Activated naive CD4-positive, alpha-beta T cell treated with anti-CD3 and anti-CD28 coated beads, Interleukin-2, amount 50 U/mL, for 16 hours (primary cell): ENCODE measurements at regions not wholly inside any gene's neighbourhood (a gene's known extent, or its start where the extent isn't known, plus 50 kb on each side); places are given as distances from the start of the nearest gene placed in this dataset.
"Not testable (repeated sequence)": the region's sequence is repeated elsewhere in the genome, so short reads cannot be mapped to it uniquely, and the experiment has no call there.

Experiments
- DNase-seq: peaks from one replicate; pipeline ENCODE4 v3.0.0-alpha.2; 2020

- DNase-seq, result no peak
These were observed 156.5 kb upstream of the MED14 start for GRCh38 chrX:40891798-40892197.

- no peak for DNase-seq
These were observed 158.0 kb upstream of the MED14 start for GRCh38 chrX:40893251-40893910.

DNA sequence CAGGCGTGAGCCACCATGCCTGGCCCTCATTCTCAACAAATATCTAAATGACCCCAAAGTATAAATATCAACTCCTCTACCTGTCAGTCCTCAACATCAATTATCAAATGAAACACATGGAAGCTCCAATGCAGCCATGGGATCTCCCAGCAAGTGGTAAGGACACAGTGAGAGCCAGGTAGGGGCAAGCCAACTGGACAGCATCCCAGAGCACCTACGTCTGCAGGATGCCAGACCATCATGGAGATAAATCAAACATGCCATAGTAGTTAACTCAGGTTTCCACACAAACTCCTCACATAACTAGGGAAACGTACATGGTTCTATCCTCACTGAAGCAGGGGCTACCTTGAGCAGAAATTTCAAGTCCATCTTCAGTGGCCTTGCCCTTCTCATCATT lies 159.9 kb upstream of the MED14 start:
- no peak for DNase-seq

DNA sequence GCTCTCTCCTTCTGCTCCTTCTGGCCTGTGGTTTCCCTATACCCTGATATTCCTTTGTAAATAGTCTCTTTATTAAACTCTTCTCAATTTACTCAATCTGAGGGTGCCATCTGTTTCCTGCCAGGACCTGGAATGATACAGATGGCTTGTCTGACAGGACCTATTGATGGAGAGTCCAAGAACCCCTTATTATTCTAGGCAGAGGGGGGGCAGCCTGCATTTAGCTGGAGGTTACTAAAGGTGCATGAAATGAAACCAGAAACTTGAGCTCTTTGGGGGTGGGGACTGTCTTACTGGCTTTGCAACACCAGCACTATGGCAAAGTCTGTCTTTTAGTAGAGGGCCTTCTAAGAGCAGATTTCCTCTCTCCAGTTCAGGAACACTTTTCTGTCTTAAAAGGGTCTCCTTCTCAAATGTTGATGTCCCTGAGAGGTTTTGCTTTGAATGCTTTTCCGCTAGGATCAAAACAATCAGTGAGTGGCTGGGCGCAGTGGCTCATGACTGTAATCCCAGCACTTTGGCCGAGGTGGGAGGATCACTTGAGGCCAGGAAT lies 162.5 kb upstream of the MED14 start:
- no peak for DNase-seq

GRCh38 chrX:40904739-40905138 lies 169.4 kb upstream of the MED14 start:
- not testable (repeated sequence) for DNase-seq

DNA sequence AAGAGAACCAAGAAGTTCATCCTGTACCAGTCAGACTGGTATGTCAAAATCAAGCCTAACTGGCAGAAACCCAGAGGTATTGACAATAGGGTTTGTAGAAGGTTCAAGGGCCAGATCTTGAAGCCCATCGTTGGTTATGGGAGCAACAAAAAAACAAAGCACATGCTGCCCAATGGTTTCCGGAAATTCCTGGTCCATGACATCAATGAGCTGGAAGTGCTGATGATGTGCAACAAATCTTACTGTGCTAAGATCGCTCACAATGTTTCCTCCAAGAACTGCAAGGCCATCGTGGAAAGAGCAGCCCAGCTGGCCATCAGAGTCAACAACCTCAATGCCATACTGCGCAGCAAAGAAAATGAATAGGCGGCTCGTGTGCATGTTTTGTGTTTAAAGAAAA lies 172.7 kb upstream of the MED14 start:
- DNase-seq, result no peak

GRCh38 chrX:40908857-40909475 lies 173.6 kb upstream of the MED14 start:
- DNase-seq, result no peak

DNA sequence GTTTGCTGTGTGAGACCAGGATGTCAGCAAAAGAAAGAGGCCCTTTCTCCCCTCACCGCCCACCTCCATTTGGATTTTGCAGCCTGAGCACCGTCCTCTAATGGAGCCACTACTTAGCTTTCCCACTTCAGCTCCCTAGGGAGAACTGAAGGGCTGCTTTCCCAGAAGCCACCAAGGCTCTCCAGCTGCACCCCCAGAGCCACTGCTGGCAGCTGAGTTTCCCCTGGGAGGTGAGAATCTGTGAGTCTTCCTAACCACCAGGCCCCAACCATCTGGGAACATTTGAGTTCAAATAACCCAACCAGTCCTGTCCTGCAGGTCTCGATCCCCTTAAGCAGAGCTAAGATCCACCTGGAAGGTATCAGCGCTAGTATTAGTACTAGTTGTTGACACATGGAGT lies 173.1 kb upstream of the USP9X start:
- DNase-seq, result no peak

DNA sequence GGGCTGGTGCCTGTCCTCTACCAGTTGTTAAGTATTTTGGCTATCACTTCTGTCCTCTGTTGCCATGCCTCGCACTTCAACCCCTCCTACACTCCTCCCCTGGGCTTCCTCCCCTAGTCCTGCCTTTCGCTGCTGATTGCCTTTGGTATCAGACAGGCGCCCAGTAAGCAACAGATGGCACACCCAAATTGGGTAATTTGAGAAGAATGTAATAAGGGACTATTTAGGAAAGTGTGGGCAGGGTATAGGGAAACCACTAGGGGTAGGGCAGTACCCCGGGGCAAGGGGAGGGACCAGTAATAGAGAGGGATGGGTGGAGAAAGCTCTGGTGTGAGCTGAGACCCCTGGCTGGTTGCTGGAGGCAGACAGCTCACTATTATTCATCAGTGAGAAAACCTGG lies 172.7 kb upstream of the USP9X start:
- DNase-seq, result no peak

DNA sequence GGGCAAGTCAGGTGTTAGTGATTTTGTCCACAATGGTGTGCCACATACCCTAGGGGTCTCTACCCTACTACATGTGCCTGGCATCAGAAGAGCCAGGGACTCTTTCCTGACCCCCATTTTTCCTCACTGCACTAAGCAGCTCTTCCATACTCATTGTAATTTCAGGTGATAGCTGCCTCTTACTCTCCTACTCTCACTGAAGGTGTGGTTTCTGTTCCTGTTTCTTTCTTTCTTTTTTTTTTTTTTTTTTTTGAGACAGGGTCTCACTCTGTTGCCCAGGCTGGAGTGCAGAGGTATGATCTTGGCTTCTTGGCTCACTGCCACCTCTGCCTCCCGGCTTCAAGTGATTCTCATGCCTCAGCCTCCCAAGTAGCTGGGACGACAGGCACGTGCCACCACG lies 164.9 kb upstream of the USP9X start:
- DNase-seq, result no peak

- DNase-seq, result no peak
These were observed 162.9 kb upstream of the USP9X start for GRCh38 chrX:40922307-40922706.

GRCh38 chrX:40926739-40927427 lies 158.4 kb upstream of the USP9X start:
- not testable (repeated sequence) for DNase-seq

- no peak for DNase-seq
These were observed 157.2 kb upstream of the USP9X start for GRCh38 chrX:40928076-40928475.

DNA sequence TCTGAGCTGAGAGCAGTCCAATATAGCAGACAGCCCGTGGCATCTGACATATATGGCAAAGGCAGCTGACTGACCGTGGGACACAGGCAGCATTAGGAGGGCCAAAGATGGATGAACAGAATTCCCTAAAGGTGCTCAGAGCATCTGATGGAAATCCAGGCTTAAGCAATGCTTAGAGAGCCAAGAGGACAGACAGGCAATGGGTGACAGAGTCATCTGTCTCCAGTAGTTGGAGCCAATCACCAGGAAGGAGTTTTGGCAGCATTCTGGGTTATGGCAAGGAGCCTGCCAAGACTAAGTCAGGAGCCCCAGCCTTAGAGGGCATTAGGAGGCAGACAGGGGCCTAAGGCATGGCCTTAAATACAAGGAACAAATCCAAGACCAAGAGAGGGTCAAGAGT lies 153.3 kb upstream of the USP9X start:
- no peak for DNase-seq

GRCh38 chrX:40933132-40933705 lies 152.0 kb upstream of the USP9X start:
- DNase-seq, result peak; percentile 14

DNA sequence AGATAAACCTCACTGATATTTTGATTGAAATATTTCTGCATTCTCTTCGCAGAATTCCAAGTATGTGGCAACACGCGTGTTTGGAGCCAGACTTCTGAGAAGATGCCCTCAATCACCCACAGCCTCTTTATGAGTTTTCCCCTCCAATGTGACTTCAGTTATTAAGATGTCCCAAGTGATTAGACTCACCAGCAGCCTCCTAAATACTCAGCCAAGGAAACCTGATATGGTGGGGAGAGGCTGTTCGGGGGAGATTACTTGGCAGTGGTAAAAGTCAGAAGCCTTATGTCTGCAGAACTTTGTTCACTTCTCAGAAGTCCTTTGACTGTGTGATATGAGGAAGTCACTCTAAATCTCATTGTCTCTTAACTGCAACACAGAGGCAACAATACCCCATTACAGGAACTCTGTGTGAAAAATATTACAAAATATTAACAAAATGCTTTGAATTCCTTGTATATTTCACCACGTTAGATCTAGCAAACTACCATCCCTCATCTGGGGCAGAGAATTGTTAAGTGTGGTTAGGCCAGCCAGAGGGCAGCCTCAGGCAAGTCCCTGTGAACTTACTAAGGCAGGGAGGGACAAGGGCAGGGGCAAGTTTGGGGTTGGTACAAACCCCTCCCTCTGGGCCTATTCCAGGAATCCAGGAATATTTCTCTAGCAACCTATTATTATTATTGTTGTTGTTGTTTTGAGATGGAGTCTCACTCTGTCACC lies 151.4 kb upstream of the USP9X start:
- DNase-seq, result no peak

DNA sequence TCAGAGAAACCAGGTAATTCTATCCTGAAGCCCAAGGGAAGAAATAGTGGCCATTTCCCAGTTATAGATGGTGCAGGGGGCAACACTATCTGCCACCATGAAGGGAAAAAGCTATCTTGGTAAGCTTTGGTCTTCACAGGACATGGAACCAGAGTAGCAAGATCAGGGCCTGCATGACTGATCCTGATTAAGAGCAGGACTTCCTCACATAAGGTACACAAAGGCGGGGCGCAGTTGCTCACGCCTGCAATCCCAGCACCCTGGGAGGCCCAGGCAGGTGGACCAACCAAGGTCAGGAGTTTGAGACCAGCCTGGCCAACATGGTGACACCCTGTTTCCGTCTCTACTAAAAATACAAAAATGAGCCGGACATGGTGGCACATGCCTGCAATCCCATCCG lies 148.4 kb upstream of the USP9X start:
- no peak for DNase-seq

- DNase-seq, result no peak
These were observed 146.8 kb upstream of the USP9X start for GRCh38 chrX:40938423-40938822.

GRCh38 chrX:40943093-40943641 lies 142.1 kb upstream of the USP9X start:
- DNase-seq, result no peak

- DNase-seq, result no peak
These were observed 139.9 kb upstream of the USP9X start for GRCh38 chrX:40945361-40945713.

GRCh38 chrX:40947276-40947675 lies 138.0 kb upstream of the USP9X start:
- no peak for DNase-seq

DNA sequence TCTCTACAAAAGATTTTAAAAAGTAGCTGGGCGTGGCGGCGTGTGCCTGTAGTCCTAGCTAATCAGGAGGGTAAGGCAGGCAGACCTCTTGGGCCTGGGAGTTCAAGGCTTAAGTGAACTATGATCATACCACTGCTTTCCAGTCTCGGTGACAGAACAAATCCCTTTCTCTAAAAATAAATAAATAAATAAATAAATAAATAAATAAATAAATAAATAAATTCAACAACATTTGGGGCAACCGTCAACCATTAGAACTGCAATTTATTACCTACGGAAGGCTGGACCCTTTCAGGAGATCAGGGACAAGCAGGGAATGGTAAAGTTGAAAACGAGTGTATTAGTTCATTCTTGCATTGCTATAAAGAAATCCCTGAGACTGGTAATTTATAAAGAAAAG lies 136.2 kb upstream of the USP9X start:
- DNase-seq, result no peak

DNA sequence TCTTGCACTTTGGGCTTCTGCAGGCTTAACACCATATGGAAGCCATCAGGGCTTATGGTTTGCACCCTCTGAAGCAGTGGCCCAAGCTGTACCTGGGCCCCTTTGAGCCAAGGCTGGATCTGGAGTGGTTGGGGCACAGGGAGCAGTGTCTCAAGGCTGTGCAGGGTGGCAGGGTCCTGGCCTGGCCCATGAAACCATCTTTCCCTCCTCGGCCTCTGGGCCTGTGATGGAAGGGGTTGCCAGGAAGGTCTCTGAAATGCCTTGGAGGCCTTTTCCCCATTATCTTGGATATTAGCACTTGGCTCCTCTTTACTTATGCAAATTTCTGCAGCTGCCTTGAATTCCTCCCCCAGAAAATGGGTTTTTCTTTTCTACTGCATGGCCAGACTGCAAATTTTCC lies 134.7 kb upstream of the USP9X start:
- no peak for DNase-seq
